ENCODE measurements at regions not wholly inside any gene's neighbourhood (a gene's known extent, or its start where the extent isn't known, plus 50 kb on each side); places are given as distances from the start of the nearest gene placed in this dataset.

DNA sequence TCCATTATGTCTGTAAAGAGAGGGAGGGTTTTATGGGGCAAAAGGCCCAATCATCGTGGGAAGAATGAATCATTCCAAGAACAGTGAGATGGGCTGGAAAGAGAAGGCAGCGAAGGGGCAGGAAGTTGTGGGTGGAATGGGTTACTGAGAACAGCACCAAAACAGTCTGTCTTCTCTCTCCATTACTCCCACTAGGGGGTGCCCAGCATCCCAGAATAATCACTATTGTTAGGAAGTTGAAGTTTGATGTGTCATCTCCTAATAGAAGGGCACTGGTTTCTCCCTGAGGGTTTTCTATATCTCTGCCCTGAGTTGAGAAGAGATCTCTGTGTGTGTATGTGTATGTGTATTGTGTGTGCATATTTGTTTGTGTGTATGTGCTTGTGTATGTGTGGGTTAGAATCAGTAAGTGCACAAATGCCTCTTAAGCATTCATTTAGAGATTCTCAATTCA lies 76.6 kb upstream of the MAP4K3 start:
- Histone ChIP-seq H3K4me3 (ENCODE audit: low read length) (no peak overlapping the region), H3K4me1 (ENCODE audit: control insufficient read depth, insufficient read depth, low read length) (peaks cover 13% of the 10 kb centered on the region), H3K9ac (ENCODE audit: extremely low read depth, low read length, poor library complexity, severe bottlenecking) (no peak overlapping the region), H3K36me3 (ENCODE audit: control insufficient read depth, insufficient read depth, low read length) (no peaks in the 10 kb centered on the region), H3K9me3 (ENCODE audit: control insufficient read depth, low read length) (no peaks in the 10 kb centered on the region), H3K27me3 (ENCODE audit: control insufficient read depth, insufficient read depth, low read length, poor library complexity, severe bottlenecking) (no peaks in the 10 kb centered on the region), H3K27ac (ENCODE audit: low read depth, low read length) (no peak overlapping the region)
- TF ChIP-seq, protein P1, sequence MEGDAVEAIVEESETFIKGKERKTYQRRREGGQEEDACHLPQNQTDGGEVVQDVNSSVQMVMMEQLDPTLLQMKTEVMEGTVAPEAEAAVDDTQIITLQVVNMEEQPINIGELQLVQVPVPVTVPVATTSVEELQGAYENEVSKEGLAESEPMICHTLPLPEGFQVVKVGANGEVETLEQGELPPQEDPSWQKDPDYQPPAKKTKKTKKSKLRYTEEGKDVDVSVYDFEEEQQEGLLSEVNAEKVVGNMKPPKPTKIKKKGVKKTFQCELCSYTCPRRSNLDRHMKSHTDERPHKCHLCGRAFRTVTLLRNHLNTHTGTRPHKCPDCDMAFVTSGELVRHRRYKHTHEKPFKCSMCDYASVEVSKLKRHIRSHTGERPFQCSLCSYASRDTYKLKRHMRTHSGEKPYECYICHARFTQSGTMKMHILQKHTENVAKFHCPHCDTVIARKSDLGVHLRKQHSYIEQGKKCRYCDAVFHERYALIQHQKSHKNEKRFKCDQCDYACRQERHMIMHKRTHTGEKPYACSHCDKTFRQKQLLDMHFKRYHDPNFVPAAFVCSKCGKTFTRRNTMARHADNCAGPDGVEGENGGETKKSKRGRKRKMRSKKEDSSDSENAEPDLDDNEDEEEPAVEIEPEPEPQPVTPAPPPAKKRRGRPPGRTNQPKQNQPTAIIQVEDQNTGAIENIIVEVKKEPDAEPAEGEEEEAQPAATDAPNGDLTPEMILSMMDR (conservative IDR thresholded peaks at IDR 0.05): peak; percentile 80
- Mint-ChIP-seq H3K4me3 (no peak overlapping the region), H3K4me1 (peaks cover 51% of the 10 kb centered on the region), H3K9me3 (no peaks in the 10 kb centered on the region), H3K27me3 (ENCODE audit: insufficient read depth) (no peaks in the 10 kb centered on the region), H3K36me3 (ENCODE audit: low read depth) (no peaks in the 10 kb centered on the region), H3K27ac (no peak overlapping the region)
- DNase-seq: peak; percentile 82
- 64% methylated on average over 2 of the region's 2 CpGs; no CpG with 5 or more reads in 1 of the 2 experiments for WGBS, 2 experiments (ENCODE audit: insufficient coverage in 1 of 2, insufficient read length in 1 of 2)

DNA sequence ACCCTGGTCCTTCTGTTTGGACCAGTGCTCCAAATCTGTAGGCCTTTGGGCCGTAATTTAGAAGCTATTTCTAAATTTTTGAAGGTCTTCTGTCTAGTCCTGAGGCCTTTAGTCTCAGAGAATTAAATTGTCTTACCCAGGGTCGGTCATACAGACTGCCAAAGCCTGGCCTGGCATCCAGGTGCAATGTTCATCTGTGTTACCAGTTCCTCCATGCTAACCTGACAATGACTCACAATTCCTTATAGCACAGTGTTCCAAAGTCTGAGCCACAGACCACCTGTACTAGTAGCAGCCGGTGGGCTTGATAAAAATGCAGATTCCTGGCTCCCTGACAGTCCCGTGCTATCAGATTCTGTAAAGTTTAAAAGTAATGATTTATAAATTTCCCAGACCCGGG lies 77.7 kb upstream of the MAP4K3 start:
- no peaks in the 10 kb centered on the region for H3K36me3 Mint-ChIP-seq (ENCODE audit: low read depth)
- peaks cover 5% of the 10 kb centered on the region for H3K9me3 ChIP-seq (ENCODE audit: control insufficient read depth, low read length)
- TF ChIP-seq, protein P1 (conservative IDR thresholded peaks at IDR 0.05): no peak
- no peak overlapping the region for H3K27ac ChIP-seq (ENCODE audit: low read depth, low read length)
- peaks cover 13% of the 10 kb centered on the region for H3K4me1 ChIP-seq (ENCODE audit: control insufficient read depth, insufficient read depth, low read length)
- H3K9ac ChIP-seq (ENCODE audit: extremely low read depth, low read length, poor library complexity, severe bottlenecking): no peak overlapping the region
- H3K27me3 Mint-ChIP-seq (ENCODE audit: insufficient read depth): no peaks in the 10 kb centered on the region
- no peaks in the 10 kb centered on the region for H3K36me3 ChIP-seq (ENCODE audit: control insufficient read depth, insufficient read depth, low read length)
- DNase-seq: no peak
- H3K27ac Mint-ChIP-seq: no peak overlapping the region
- H3K9me3 Mint-ChIP-seq: peaks cover 3% of the 10 kb centered on the region
- WGBS, 2 experiments (ENCODE audit: insufficient coverage in 1 of 2, insufficient read length in 1 of 2): 89 to 92% methylated on average over 3 to 5 of the region's 5 CpGs
- H3K4me3 ChIP-seq (ENCODE audit: low read length): no peak overlapping the region
- no peak overlapping the region for H3K4me3 Mint-ChIP-seq
- H3K4me1 Mint-ChIP-seq: peaks cover 51% of the 10 kb centered on the region
- no peaks in the 10 kb centered on the region for H3K27me3 ChIP-seq (ENCODE audit: control insufficient read depth, insufficient read depth, low read length, poor library complexity, severe bottlenecking)

- Histone ChIP-seq H3K27me3 (ENCODE audit: control insufficient read depth, insufficient read depth, low read length, poor library complexity, severe bottlenecking) (no peaks in the 10 kb centered on the region), H3K4me3 (ENCODE audit: low read length) (no peak overlapping the region), H3K4me1 (ENCODE audit: control insufficient read depth, insufficient read depth, low read length) (peaks cover 13% of the 10 kb centered on the region), H3K9me3 (ENCODE audit: control insufficient read depth, low read length) (peaks cover 10% of the 10 kb centered on the region), H3K36me3 (ENCODE audit: control insufficient read depth, insufficient read depth, low read length) (no peaks in the 10 kb centered on the region), H3K27ac (ENCODE audit: low read depth, low read length) (peak overlapping the region; percentile 13), H3K9ac (ENCODE audit: extremely low read depth, low read length, poor library complexity, severe bottlenecking) (no peak overlapping the region)
- TF ChIP-seq, protein P1 (conservative IDR thresholded peaks at IDR 0.05): no peak
- peaks cover 2% of the 10 kb centered on the region for H3K36me3 Mint-ChIP-seq (ENCODE audit: low read depth)
- no peak for DNase-seq
- WGBS, 2 experiments (ENCODE audit: insufficient coverage in 1 of 2, insufficient read length in 1 of 2): 78 to 88% methylated on average over 6 to 9 of the region's 9 CpGs
- no peak overlapping the region for H3K4me3 Mint-ChIP-seq
- no peaks in the 10 kb centered on the region for H3K27me3 Mint-ChIP-seq (ENCODE audit: insufficient read depth)
- peaks cover 51% of the 10 kb centered on the region for H3K4me1 Mint-ChIP-seq
- no peak overlapping the region for H3K27ac Mint-ChIP-seq
- H3K9me3 Mint-ChIP-seq: peaks cover 7% of the 10 kb centered on the region
These were observed 78.3 kb upstream of the MAP4K3 start for GRCh38 chr2:39515273-39515896.

Data from endodermal cell (in vitro differentiated cells).